H1 (cell line): ENCODE measurements at regions not wholly inside any gene's neighbourhood (a gene's known extent, or its start where the extent isn't known, plus 50 kb on each side); places are given as distances from the start of the nearest gene placed in this dataset.

ENCODE experiments used
- CTCF ChIA-PET: fragments of 300-600 bp; sonication (Branson Sonifier 250); formaldehyde crosslinking; loops from one replicate; lab custom pipeline; 2021; ENCODE audit not compliant: partially characterized antibody; lab: Charles Lee
- POLR2A ChIA-PET: fragments of 300-600 bp; sonication (Branson Sonifier 250); formaldehyde crosslinking; loops from one replicate; lab custom pipeline; 2021; ENCODE audit warnings: inconsistent platforms; ENCODE audit not compliant: partially characterized antibody; lab: Charles Lee
- DNase-seq, 2 experiments: peaks; one replicate each; pipeline versions ENCODE4 v3.0.0 to v3.0.0-alpha.2; 2010 to 2022; ENCODE audit warnings: low spot score in 2 of 2, low read depth in 1 of 2, mixed read lengths in 1 of 2
- FAIRE-seq: peaks from 2 replicates; lab custom pipeline; 2011; peaks lifted over from hg19 to GRCh38; lab: Jason Lieb, UNC
- H2AFZ ChIP-seq: 2 replicates; pipeline ENCODE4 v1.8.1; 2012; ENCODE audit warnings: low read length, inconsistent platforms
- H2AK5ac ChIP-seq: 2 replicates; pipeline ENCODE4 v1.6.1; 2013; ENCODE audit warnings: low read depth, low read length
- H2BK120ac ChIP-seq: replicated peaks from 2 replicates; pipeline ENCODE3; 2013; ENCODE audit warnings: low read depth, low read length, inconsistent platforms
- H2BK12ac ChIP-seq: 2 replicates; pipeline ENCODE4 v1.6.1; 2013; ENCODE audit warnings: low read depth, low read length
- H2BK15ac ChIP-seq: 2 replicates; pipeline ENCODE4 v1.6.1; 2013; ENCODE audit warnings: low read length
- H2BK20ac ChIP-seq: 2 replicates; pipeline ENCODE4 v1.6.1; 2013; ENCODE audit warnings: low read length
- H2BK5ac ChIP-seq: 2 replicates; pipeline ENCODE4 v1.6.1; 2013; ENCODE audit warnings: low read depth, low read length
- H3K14ac ChIP-seq: 2 replicates; pipeline ENCODE4 v1.6.1; 2013; ENCODE audit warnings: inconsistent platforms; ENCODE audit not compliant: insufficient read length
- H3K18ac ChIP-seq: 2 replicates; pipeline ENCODE4 v1.6.1; 2013; ENCODE audit warnings: low read length; ENCODE audit errors: extremely low read depth
- H3K23ac ChIP-seq: 2 replicates; pipeline ENCODE4 v1.6.1; 2013; ENCODE audit warnings: inconsistent platforms; ENCODE audit not compliant: insufficient read length
- H3K23me2 ChIP-seq: 2 replicates; pipeline ENCODE4 v1.6.1; 2013; ENCODE audit warnings: low read depth, low read length
- H3K27ac ChIP-seq: 2 replicates; pipeline ENCODE4 v1.6.1; 2011; ENCODE audit warnings: low read depth, low read length, inconsistent platforms
- H3K27me3 ChIP-seq, 4 experiments: replicated peaks in 1 of 4; 1 replicate in 1 of 4; 2 replicates in 3 of 4; pipeline versions ENCODE4 v1.6.1 to v1.8.1; 2011 to 2013; ENCODE audit warnings: low read length in 3 of 4, mild to moderate bottlenecking in 3 of 4, inconsistent platforms in 2 of 4, mixed read lengths in 2 of 4, moderate library complexity in 1 of 4; ENCODE audit not compliant: control insufficient read depth in 3 of 4, insufficient read depth in 3 of 4; ENCODE audit errors: extremely low read depth in 1 of 4
- H3K36me3 ChIP-seq, 4 experiments: 2 replicates each; pipeline versions ENCODE4 v1.6.1 to v1.8.1; 2011 to 2013; ENCODE audit warnings: mild to moderate bottlenecking in 4 of 4, low read length in 3 of 4, moderate library complexity in 2 of 4, control low read depth in 1 of 4, inconsistent platforms in 1 of 4; ENCODE audit not compliant: insufficient read depth in 4 of 4, control insufficient read depth in 2 of 4
- H3K4ac ChIP-seq: replicated peaks from 2 replicates; pipeline ENCODE3; 2013; ENCODE audit warnings: low read length, low read depth, mixed read lengths, inconsistent platforms; ENCODE audit not compliant: insufficient read length
- H3K4me1 ChIP-seq, 4 experiments: replicated peaks in 1 of 4; 1 replicate in 1 of 4; 2 replicates in 3 of 4; pipeline versions ENCODE4 v1.6.1 to v1.8.1; 2011 to 2013; ENCODE audit warnings: low read length in 3 of 4, inconsistent platforms in 2 of 4, mixed read lengths in 1 of 4; ENCODE audit not compliant: insufficient read depth in 4 of 4, control insufficient read depth in 3 of 4
- H3K4me2 ChIP-seq, 2 experiments: 2 replicates each; pipeline versions ENCODE4 v1.6.1 to v1.8.1; 2011 to 2013; ENCODE audit warnings: low read depth in 2 of 2, low read length in 2 of 2, control low read depth in 1 of 2, inconsistent platforms in 1 of 2, mild to moderate bottlenecking in 1 of 2; ENCODE audit not compliant: insufficient read depth in 1 of 2
- H3K4me3 ChIP-seq, 4 experiments: fragments of 200-600, 300-600 bp in 1 of 4; sonication (generic), shearing (Covaris generic), sonication (Bioruptor Twin) in 1 of 4; 2 replicates each; pipeline versions ENCODE4 v1.5.1 to v1.8.1; 2011 to 2016; ENCODE audit warnings: low read length in 4 of 4, low read depth in 3 of 4, control low read depth in 2 of 4, inconsistent platforms in 2 of 4, mild to moderate bottlenecking in 2 of 4, mixed read lengths in 1 of 4, moderate library complexity in 1 of 4; ENCODE audit not compliant: insufficient read depth in 2 of 4; ENCODE audit errors: extremely low read depth in 1 of 4
- H3K56ac ChIP-seq: replicated peaks from 2 replicates; pipeline ENCODE3; 2013; ENCODE audit warnings: low read depth, mild to moderate bottlenecking, mixed read lengths, low read length, inconsistent platforms; ENCODE audit not compliant: insufficient read length
- H3K79me1 ChIP-seq: 2 replicates; pipeline ENCODE4 v1.6.1; 2013; ENCODE audit warnings: low read depth, low read length, control low read depth
- H3K79me2 ChIP-seq, 2 experiments: 2 replicates each; pipeline versions ENCODE4 v1.6.1 to v1.8.1; 2012 to 2013; ENCODE audit warnings: low read length in 2 of 2, mild to moderate bottlenecking in 2 of 2, inconsistent platforms in 1 of 2; ENCODE audit not compliant: insufficient read depth in 2 of 2, control insufficient read depth in 1 of 2
- H3K9ac ChIP-seq, 4 experiments: replicated peaks in 1 of 4; 1 replicate in 1 of 4; 2 replicates in 3 of 4; pipeline versions ENCODE4 v1.6.1 to v1.8.1; 2011 to 2013; ENCODE audit warnings: low read depth in 3 of 4, low read length in 3 of 4, control low read depth in 2 of 4, mild to moderate bottlenecking in 2 of 4, moderate library complexity in 2 of 4, inconsistent platforms in 1 of 4; ENCODE audit errors: extremely low read depth in 1 of 4
- H3K9me3 ChIP-seq, 2 experiments: 2 replicates each; pipeline versions ENCODE4 v1.6.1 to v1.8.1; 2012 to 2013; ENCODE audit warnings: mild to moderate bottlenecking in 2 of 2, moderate library complexity in 2 of 2, control low read depth in 1 of 2, inconsistent platforms in 1 of 2, low read depth in 1 of 2, low read length in 1 of 2, mixed read lengths in 1 of 2; ENCODE audit not compliant: insufficient read depth in 2 of 2
- H4K20me1 ChIP-seq, 2 experiments: replicated peaks in 1 of 2; 2 replicates each; pipeline versions ENCODE3 to v1.8.1; 2011 to 2013; ENCODE audit warnings: inconsistent platforms in 2 of 2, low read length in 2 of 2, mild to moderate bottlenecking in 1 of 2; ENCODE audit not compliant: insufficient read depth in 2 of 2, control insufficient read depth in 1 of 2
- H4K5ac ChIP-seq: 2 replicates; pipeline ENCODE4 v1.6.1; 2013; ENCODE audit warnings: low read length, low read depth, mixed read lengths, inconsistent platforms; ENCODE audit not compliant: insufficient read length
- H4K8ac ChIP-seq: 2 replicates; pipeline ENCODE4 v1.8.0; 2013; ENCODE audit warnings: mild to moderate bottlenecking, moderate library complexity, low read length, inconsistent platforms; ENCODE audit not compliant: insufficient read depth; ENCODE audit errors: extremely low read depth
- H4K91ac ChIP-seq: replicated peaks from 2 replicates; pipeline ENCODE3; 2013; ENCODE audit warnings: low read length, mixed read lengths, inconsistent platforms; ENCODE audit not compliant: insufficient read length
- ATF2 ChIP-seq: IDR thresholded peaks from 2 replicates; pipeline ENCODE4 v1.6.1; 2012; ENCODE audit warnings: low read length, inconsistent platforms
- CBX5 ChIP-seq: fragments of 300-800, 300-1000 bp; sonication (generic); IDR thresholded peaks from 2 replicates; pipeline ENCODE4 v1.7.1; 2016; ENCODE audit warnings: antibody characterized with exemption, low read length, low read depth
- CHD2 ChIP-seq: IDR thresholded peaks from 2 replicates; pipeline ENCODE4 v1.6.1; 2012; ENCODE audit warnings: low read length, improper control_type of control experiment
- FOSL1 ChIP-seq: IDR thresholded peaks from 2 replicates; pipeline ENCODE4 v1.6.1; 2011; ENCODE audit warnings: mild to moderate bottlenecking, low read depth, low read length, moderate library complexity; ENCODE audit not compliant: insufficient read depth
- HDAC6 ChIP-seq: IDR thresholded peaks from one replicate; pipeline ENCODE4 v1.7.1; 2012; ENCODE audit warnings: low read depth, mild to moderate bottlenecking, inconsistent platforms, low read length, moderate library complexity
- KDM1A ChIP-seq: fragments of 200-600, 300-600 bp; sonication (generic); IDR thresholded peaks from 2 replicates; pipeline ENCODE4 v1.7.1; 2016; ENCODE audit warnings: mild to moderate bottlenecking, low read length, borderline replicate concordance
- MAX ChIP-seq: IDR thresholded peaks from 2 replicates; pipeline ENCODE4 v1.6.1; 2012; ENCODE audit warnings: inconsistent platforms
- POU5F1 ChIP-seq: IDR thresholded peaks from 2 replicates; pipeline ENCODE4 v1.6.1; 2011; ENCODE audit warnings: low read depth, mild to moderate bottlenecking, low read length, moderate library complexity
- SIN3A ChIP-seq, 2 experiments: IDR thresholded peaks in 1 of 2; conservative IDR thresholded peaks in 1 of 2; 2 replicates each; pipeline ENCODE4 v1.6.1; 2011 to 2012; ENCODE audit warnings: low read length in 2 of 2, improper control_type of control experiment in 1 of 2, low read depth in 1 of 2, mild to moderate bottlenecking in 1 of 2
- YY1 ChIP-seq: IDR thresholded peaks from 2 replicates; pipeline ENCODE4 v1.6.1; 2011; ENCODE audit warnings: low read depth, mild to moderate bottlenecking, low read length
- ZNF274 ChIP-seq: IDR thresholded peaks from 2 replicates; pipeline ENCODE4 v1.7.0; 2012; ENCODE audit warnings: low read length, borderline replicate concordance; ENCODE audit errors: extremely low read depth
- whole genome bisulfite sequencing, 2 experiments: shearing (Covaris generic) in 1 of 2; methylation state at CpG; one replicate each; pipeline versions ENCODE4 v1.1.6 to v1.1.7; 2013 to 2015; ENCODE audit warnings: low lambda C conversion rate in 2 of 2, mixed read lengths in 2 of 2, inconsistent platforms in 1 of 2, low coverage in 1 of 2, missing lambda C conversion rate in 1 of 2; ENCODE audit not compliant: insufficient replicate concordance in 2 of 2, insufficient coverage in 1 of 2, insufficient read length in 1 of 2; ENCODE audit errors: extremely low coverage in 1 of 2, missing lambda C conversion rate in 1 of 2; 5-methylcytosine and 5-hydroxymethylcytosine counted together

- Histone ChIP-seq H4K5ac (no peak overlapping the region), H4K91ac (no peak overlapping the region), H3K4me2 (no peak overlapping the region), H3K4ac (no peak overlapping the region), H3K23ac (no peak overlapping the region), H3K36me3 (no peaks in the 10 kb centered on the region), H2BK120ac (no peak overlapping the region), H2BK15ac (no peak overlapping the region), H2AK5ac (no peak overlapping the region), H3K56ac (no peak overlapping the region), H3K27me3 (no peaks in the 10 kb centered on the region), H2AFZ (no peak overlapping the region), H3K14ac (no peak overlapping the region), H2BK5ac (no peak overlapping the region), H3K4me1 (peaks cover 0 to 3% (median under 1%) of the 10 kb centered on the region in 4 experiments; a peak in 1 of 7 replicates), H3K23me2 (no peaks in the 10 kb centered on the region), H3K79me1 (no peaks in the 10 kb centered on the region), H3K79me2 (no peaks in the 10 kb centered on the region), H3K9me3 (no peaks in the 10 kb centered on the region), H4K20me1 (no peaks in the 10 kb centered on the region), H3K18ac (no peak overlapping the region), H2BK20ac (no peak overlapping the region), H4K8ac (no peak overlapping the region), H2BK12ac (no peak overlapping the region), H3K27ac (no peak overlapping the region), H3K4me3 (no peak overlapping the region), H3K9ac (no peak overlapping the region)
- DNase-seq: no peak
- TF ChIP-seq MAX: no peak
- TF ChIP-seq HDAC6: no peak
- no peak for TF ChIP-seq CBX5
- no peak for TF ChIP-seq ATF2
- TF ChIP-seq YY1: no peak
- no peak for TF ChIP-seq CHD2
- no peak for TF ChIP-seq KDM1A
- no peak for TF ChIP-seq SIN3A (conservative IDR thresholded peaks at IDR 0.05 in 1 of 2, IDR thresholded peaks at IDR 0.05 in 1 of 2; ENCODE audit: low read depth in 1 of 2, low read length in 2 of 2)
- no peak for TF ChIP-seq FOSL1
- TF ChIP-seq ZNF274: no peak
- TF ChIP-seq POU5F1: no peak
- WGBS, 2 experiments: 90% methylated on average over 2 of the region's 2 CpGs; no CpG with 5 or more reads in 1 of the 2 experiments
- ChIA-PET POLR2A (no interaction called here), CTCF (interaction anchor here (1.0 to 2.6 kb wide), 3 partner anchors 9 to 215 kb away, joined by 3 to 9 read pairs (median 3); no protein-coding TSS in a partner anchor)
- no peak for FAIRE-seq
Measured at GRCh38 chr3:187961366-187961765, 192.6 kb upstream of the LPP start.
